ENCODE measurements at regions not wholly inside any gene's neighbourhood (a gene's known extent, or its start where the extent isn't known, plus 50 kb on each side); places are given as distances from the start of the nearest gene placed in this dataset.
A peak's percentile ranks its signal among the peaks of the same experiment; 100 is the strongest.

- Histone ChIP-seq H3K36me3 (ENCODE audit: control insufficient read depth, insufficient read depth, low read length) (no peaks in the 10 kb centered on the region), H3K4me3 (ENCODE audit: low read depth, low read length) (no peak overlapping the region), H3K27me3 (ENCODE audit: control insufficient read depth, insufficient read depth, low read length) (no peaks in the 10 kb centered on the region)
- TF ChIP-seq CTCF (IDR thresholded peaks at IDR 0.05; ENCODE audit: insufficient read depth, low read depth, low read length): no peak
- ChIA-PET POLR2A (no interaction called here), CTCF (interaction anchor here (0.7 to 2.3 kb wide), 3 partner anchors 9 to 65 kb away, joined by 4 to 13 read pairs (median 4); no protein-coding TSS in a partner anchor)
- no peak for DNase-seq (ENCODE audit: low read depth)
Observed at GRCh38 chr11:10376061-10376460, 71.2 kb downstream of the ADM start.

GRCh38 chr11:10377183-10377582 is 72.3 kb downstream of the ADM start:
- CTCF ChIA-PET: no interaction called here
- POLR2A ChIA-PET: no interaction called here
- no peak overlapping the region for H3K4me3 ChIP-seq (ENCODE audit: low read depth, low read length)

GRCh38 chr11:10378362-10378761 is 73.5 kb downstream of the ADM start:
- no peak for TF ChIP-seq CTCF (IDR thresholded peaks at IDR 0.05; ENCODE audit: insufficient read depth, low read depth, low read length)
- CTCF ChIA-PET: interaction anchor here (1.4 to 5.1 kb wide), 3 partner anchors 11 to 28 kb away, joined by 3 to 18 read pairs (median 5); no protein-coding TSS in a partner anchor
- Histone ChIP-seq H3K27me3 (ENCODE audit: control insufficient read depth, insufficient read depth, low read length) (no peaks in the 10 kb centered on the region), H3K4me3 (ENCODE audit: low read depth, low read length) (no peak overlapping the region), H3K36me3 (ENCODE audit: control insufficient read depth, insufficient read depth, low read length) (no peaks in the 10 kb centered on the region)
- no peak for DNase-seq (ENCODE audit: low read depth)
- POLR2A ChIA-PET: interaction anchor here (1.2 kb wide), 1 partner anchor 68 kb away, joined by 13 read pairs; no protein-coding TSS in a partner anchor

More at GRCh38 chr11:10377183-10377582, 72.3 kb downstream of the ADM start:
- no peak for DNase-seq (ENCODE audit: low read depth)
- H3K36me3 ChIP-seq (ENCODE audit: control insufficient read depth, insufficient read depth, low read length): no peaks in the 10 kb centered on the region
- TF ChIP-seq CTCF (IDR thresholded peaks at IDR 0.05; ENCODE audit: insufficient read depth, low read depth, low read length): no peak
- no peaks in the 10 kb centered on the region for H3K27me3 ChIP-seq (ENCODE audit: control insufficient read depth, insufficient read depth, low read length)

- Histone ChIP-seq H3K36me3 (ENCODE audit: control insufficient read depth, insufficient read depth, low read length) (no peaks in the 10 kb centered on the region), H3K27me3 (ENCODE audit: control insufficient read depth, insufficient read depth, low read length) (no peaks in the 10 kb centered on the region), H3K4me3 (ENCODE audit: low read depth, low read length) (no peak overlapping the region)
- no peak for TF ChIP-seq CTCF (IDR thresholded peaks at IDR 0.05; ENCODE audit: insufficient read depth, low read depth, low read length)
- POLR2A ChIA-PET: interaction anchor here (0.6 to 1.2 kb wide), 2 partner anchors 50 to 69 kb away, joined by 4 to 13 read pairs; no protein-coding TSS in a partner anchor
- DNase-seq (ENCODE audit: low read depth): no peak
- CTCF ChIA-PET: interaction anchor here (0.7 to 5.1 kb wide), 8 partner anchors 12 to 620 kb away, joined by 3 to 18 read pairs (median 4); no protein-coding TSS in a partner anchor
Observed at GRCh38 chr11:10379022-10379421, 74.1 kb downstream of the ADM start.

GRCh38 chr11:10379426-10379825 is 74.6 kb downstream of the ADM start:
- H3K4me3 ChIP-seq (ENCODE audit: low read depth, low read length): no peak overlapping the region
- peak; percentile 95 for DNase-seq (ENCODE audit: low read depth)
- POLR2A ChIA-PET: interaction anchor here (0.6 to 1.2 kb wide), 2 partner anchors 51 to 69 kb away, joined by 4 to 13 read pairs; no protein-coding TSS in a partner anchor
- no peak for TF ChIP-seq CTCF (IDR thresholded peaks at IDR 0.05; ENCODE audit: insufficient read depth, low read depth, low read length)
- CTCF ChIA-PET: interaction anchor here (0.7 to 5.1 kb wide), 8 partner anchors 13 to 621 kb away, joined by 3 to 18 read pairs (median 4); no protein-coding TSS in a partner anchor
- H3K36me3 ChIP-seq (ENCODE audit: control insufficient read depth, insufficient read depth, low read length): no peaks in the 10 kb centered on the region
- H3K27me3 ChIP-seq (ENCODE audit: control insufficient read depth, insufficient read depth, low read length): no peaks in the 10 kb centered on the region
